ENCODE measurements at regions not wholly inside any gene's neighbourhood (a gene's known extent, or its start where the extent isn't known, plus 50 kb on each side); places are given as distances from the start of the nearest gene placed in this dataset.

DNA sequence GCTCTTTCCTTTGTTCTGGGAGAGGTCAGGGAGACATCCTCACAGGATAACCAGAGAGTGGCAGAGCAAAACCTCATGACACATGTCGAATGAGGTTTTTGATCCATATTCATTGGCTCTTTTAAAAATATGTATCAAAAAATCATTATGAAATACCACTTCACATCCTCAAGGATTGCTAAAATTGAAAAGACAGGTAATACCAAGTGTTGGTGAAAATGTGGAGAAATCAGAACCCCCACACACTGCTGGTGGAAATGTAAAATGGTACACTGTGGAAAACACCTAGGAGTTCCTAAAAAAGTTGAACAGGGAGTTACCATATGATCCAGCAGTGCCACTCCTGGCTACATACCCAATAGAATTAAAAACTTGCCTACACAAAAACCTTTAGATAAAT lies 107.8 kb upstream of the ARID2 start:
- TF ChIP-seq CTCF (conservative IDR thresholded peaks at IDR 0.05) (no peak), ZFX (IDR thresholded peaks at IDR 0.05) (no peak)
